Fibroblast of mammary gland (primary cell): ENCODE measurements at regions not wholly inside any gene's neighbourhood (a gene's known extent, or its start where the extent isn't known, plus 50 kb on each side); places are given as distances from the start of the nearest gene placed in this dataset.

Experiments
- DNase-seq: peaks from one replicate; pipeline ENCODE4 v3.0.0-alpha.2; 2010; ENCODE audit warnings: low read depth
- H3K4me3 ChIP-seq: 2 replicates; pipeline ENCODE4 v1.5.1; 2011; ENCODE audit warnings: low read depth, mild to moderate bottlenecking, low read length, moderate library complexity; ENCODE audit not compliant: control insufficient read depth
- CTCF ChIP-seq: conservative IDR thresholded peaks from 2 replicates; pipeline ENCODE4 v1.5.1; 2011; ENCODE audit warnings: low read depth, low read length, inconsistent platforms; ENCODE audit not compliant: control insufficient read depth, insufficient read depth

GRCh38 chr13:58043971-58044370 is 412.4 kb downstream of the PCDH17 start:
- no peak overlapping the region for H3K4me3 ChIP-seq
- no peak for TF ChIP-seq CTCF
- no peak for DNase-seq

- TF ChIP-seq CTCF, result no peak
- no peak for DNase-seq
Observed at GRCh38 chr13:58048670-58049069, 417.1 kb downstream of the PCDH17 start.

GRCh38 chr13:58051396-58051795 is 419.9 kb downstream of the PCDH17 start:
- no peak for TF ChIP-seq CTCF
- DNase-seq, result no peak
- H3K4me3 ChIP-seq, result no peak overlapping the region

More at GRCh38 chr13:58048670-58049069, 417.1 kb downstream of the PCDH17 start:
- no peak overlapping the region for H3K4me3 ChIP-seq

- no peak overlapping the region for H3K4me3 ChIP-seq
- no peak for TF ChIP-seq CTCF
Observed at GRCh38 chr13:58051807-58052375, 420.3 kb downstream of the PCDH17 start.

GRCh38 chr13:58056426-58056825 is 424.9 kb downstream of the PCDH17 start:
- DNase-seq, result no peak
- TF ChIP-seq CTCF, result no peak
- no peak overlapping the region for H3K4me3 ChIP-seq

More at GRCh38 chr13:58051807-58052375, 420.3 kb downstream of the PCDH17 start:
- no peak for DNase-seq

GRCh38 chr13:58059624-58060023 is 428.1 kb downstream of the PCDH17 start:
- DNase-seq, result no peak
- no peak overlapping the region for H3K4me3 ChIP-seq
- no peak for TF ChIP-seq CTCF

GRCh38 chr13:58080806-58081205 is 449.3 kb downstream of the PCDH17 start:
- no peak for TF ChIP-seq CTCF
- no peak overlapping the region for H3K4me3 ChIP-seq
- no peak for DNase-seq
